GM23338 (cell line): ENCODE measurements at regions not wholly inside any gene's neighbourhood (a gene's known extent, or its start where the extent isn't known, plus 50 kb on each side); places are given as distances from the start of the nearest gene placed in this dataset.

Experiments used
- CTCF ChIP-seq, 2 experiments: fragments of 200-600 bp in 1 of 2; sonication (generic) in 1 of 2; conservative IDR thresholded peaks; 2 replicates each; pipeline versions ENCODE4 v1.5.1 to v1.6.1; 2016 to 2017; ENCODE audit warnings: antibody characterized with exemption in 2 of 2, low read depth in 2 of 2, mild to moderate bottlenecking in 2 of 2, moderate library complexity in 1 of 2
- ETS1 ChIP-seq: IDR thresholded peaks from 2 replicates; pipeline ENCODE4 v1.6.1; 2016; ENCODE audit warnings: antibody characterized with exemption
- EZH2phosphoT487 ChIP-seq: fragments of 200-600 bp; sonication (generic); IDR thresholded peaks from one replicate; pipeline ENCODE4 v1.8.1; 2018; ENCODE audit warnings: antibody characterized with exemption; ENCODE audit not compliant: unreplicated experiment
- POLR2AphosphoS5 ChIP-seq: IDR thresholded peaks from 2 replicates; pipeline ENCODE4 v1.6.1; 2016; ENCODE audit warnings: antibody characterized with exemption, low read depth
- REST ChIP-seq: IDR thresholded peaks from one replicate; pipeline ENCODE4 v1.6.1; 2018; ENCODE audit warnings: antibody characterized with exemption; ENCODE audit not compliant: unreplicated experiment

GRCh38 chr1:101300916-101301315 is 64.1 kb downstream of the S1PR1 start:
- no peak for TF ChIP-seq REST
- TF ChIP-seq CTCF (conservative IDR thresholded peaks at IDR 0.05; ENCODE audit: low read depth in 2 of 2) = no peak
- no peak for TF ChIP-seq ETS1
- no peak for TF ChIP-seq POLR2AphosphoS5
- no peak for TF ChIP-seq EZH2phosphoT487
